ENCODE measurements at regions not wholly inside any gene's neighbourhood (a gene's known extent, or its start where the extent isn't known, plus 50 kb on each side); places are given as distances from the start of the nearest gene placed in this dataset.

GRCh38 chr5:20570486-20570885 is 582.5 kb upstream of the CDH18 start:
- TF ChIP-seq CTCF (IDR thresholded peaks at IDR 0.05) (no peak), POLR2A (IDR thresholded peaks at IDR 0.05) (no peak)

Data from testis (tissue), 2 donors.